ENCODE measurements at regions not wholly inside any gene's neighbourhood (a gene's known extent, or its start where the extent isn't known, plus 50 kb on each side); places are given as distances from the start of the nearest gene placed in this dataset.

- H3K4me2 ChIP-seq (ENCODE audit: insufficient read depth, low read length): no peak overlapping the region
- H3K4me3 ChIP-seq (replicated peaks in 1 of 3; ENCODE audit: insufficient read depth in 1 of 3, low read depth in 1 of 3, low read length in 3 of 3): no peak overlapping the region
- ChIA-PET POLR2A (no interaction called here), CTCF (no interaction called here)
- BruUV-seq (replicated peaks): no TSS peak
- no peaks in the 10 kb centered on the region for H4K20me1 ChIP-seq (replicated peaks; ENCODE audit: control insufficient read depth, extremely low read depth, insufficient read depth, low read length)
- dilution Hi-C loops (cut with MboI; ENCODE audit: extremely low pct_ligation_motif_present, low sequenced_read_pairs): no loop called here
- no peak overlapping the region for H3K9ac ChIP-seq (replicated peaks; ENCODE audit: extremely low read depth, insufficient read depth, low read length)
- H3K27ac ChIP-seq (ENCODE audit: insufficient read depth, low read depth, low read length): no peak overlapping the region
- H3K4me1 ChIP-seq (ENCODE audit: control insufficient read depth, extremely low read depth, insufficient read depth, low read length): no peaks in the 10 kb centered on the region
- no peaks in the 10 kb centered on the region for H3K36me3 ChIP-seq (ENCODE audit: control insufficient read depth in 2 of 2, extremely low read depth in 1 of 2, insufficient read depth in 2 of 2, low read length in 2 of 2)
- TF ChIP-seq MYC (IDR thresholded peaks at IDR 0.05; ENCODE audit: low read depth, low read length): no peak
- no peak for TF ChIP-seq CTCF (IDR thresholded peaks at IDR 0.05; ENCODE audit: extremely low read depth in 1 of 2, insufficient read depth in 1 of 2, low read depth in 1 of 2, low read length in 2 of 2)
- FAIRE-seq: no peak
- no peak for DNase-seq (ENCODE audit: low read depth, low spot score)
- no peaks in the 10 kb centered on the region for H3K9me3 ChIP-seq (replicated peaks; ENCODE audit: control insufficient read depth, insufficient read depth, low read length)
- H2AFZ ChIP-seq (ENCODE audit: low read depth, low read length): no peak overlapping the region
- intact Hi-C loops (cut with micrococcal nuclease): no loop called here
- H3K9me1 ChIP-seq (replicated peaks; ENCODE audit: control insufficient read depth, extremely low read depth, insufficient read depth, low read length): no peaks in the 10 kb centered on the region
- no peaks in the 10 kb centered on the region for H3K79me2 ChIP-seq (ENCODE audit: control insufficient read depth, insufficient read depth, low read length)
- no peaks in the 10 kb centered on the region for H3K27me3 ChIP-seq (ENCODE audit: control insufficient read depth in 2 of 2, insufficient read depth in 2 of 2, low read length in 2 of 2)
These were observed 158.3 kb upstream of the KIT start for GRCh38 chr4:54499308-54500074.

- Histone ChIP-seq H3K9me1 (replicated peaks; ENCODE audit: control insufficient read depth, extremely low read depth, insufficient read depth, low read length) (no peaks in the 10 kb centered on the region), H2AFZ (ENCODE audit: low read depth, low read length) (no peak overlapping the region), H3K27ac (ENCODE audit: insufficient read depth, low read depth, low read length) (no peak overlapping the region), H3K36me3 (ENCODE audit: control insufficient read depth in 2 of 2, extremely low read depth in 1 of 2, insufficient read depth in 2 of 2, low read length in 2 of 2) (no peaks in the 10 kb centered on the region), H3K4me3 (replicated peaks in 1 of 3; ENCODE audit: insufficient read depth in 1 of 3, low read depth in 1 of 3, low read length in 3 of 3) (no peak overlapping the region), H3K4me1 (ENCODE audit: control insufficient read depth, extremely low read depth, insufficient read depth, low read length) (no peaks in the 10 kb centered on the region), H3K79me2 (ENCODE audit: control insufficient read depth, insufficient read depth, low read length) (no peaks in the 10 kb centered on the region), H3K27me3 (ENCODE audit: control insufficient read depth in 2 of 2, insufficient read depth in 2 of 2, low read length in 2 of 2) (no peaks in the 10 kb centered on the region), H3K4me2 (ENCODE audit: insufficient read depth, low read length) (no peak overlapping the region), H3K9ac (replicated peaks; ENCODE audit: extremely low read depth, insufficient read depth, low read length) (no peak overlapping the region), H3K9me3 (replicated peaks; ENCODE audit: control insufficient read depth, insufficient read depth, low read length) (no peaks in the 10 kb centered on the region), H4K20me1 (replicated peaks; ENCODE audit: control insufficient read depth, extremely low read depth, insufficient read depth, low read length) (no peaks in the 10 kb centered on the region)
- POLR2A ChIA-PET: no interaction called here
- TF ChIP-seq POLR2A (IDR thresholded peaks at IDR 0.05; ENCODE audit: low read depth, low read length): no peak
- no peak for TF ChIP-seq POLR2AphosphoS5 (IDR thresholded peaks at IDR 0.05; ENCODE audit: insufficient read depth, low read depth, low read length)
- no peak for TF ChIP-seq MAX (IDR thresholded peaks at IDR 0.05; ENCODE audit: insufficient read depth, insufficient read length)
- TF ChIP-seq CTCF (IDR thresholded peaks at IDR 0.05; ENCODE audit: extremely low read depth in 1 of 2, insufficient read depth in 1 of 2, low read depth in 1 of 2, low read length in 2 of 2): no peak
- no peak for TF ChIP-seq EZH2 (IDR thresholded peaks at IDR 0.05; ENCODE audit: borderline replicate concordance, low read depth, low read length, severe bottlenecking)
- TF ChIP-seq JUN (IDR thresholded peaks at IDR 0.05; ENCODE audit: borderline replicate concordance, insufficient read depth, insufficient read length, low read depth): no peak
- no peak for TF ChIP-seq FOS (IDR thresholded peaks at IDR 0.05; ENCODE audit: borderline replicate concordance, insufficient read depth, low read length)
- TF ChIP-seq GATA2 (IDR thresholded peaks at IDR 0.05; ENCODE audit: insufficient read depth, insufficient read length, low read depth, low read length): no peak
- no peak for TF ChIP-seq MYC (IDR thresholded peaks at IDR 0.05; ENCODE audit: low read depth, low read length)
- no TSS peak for BruUV-seq (replicated peaks)
- intact Hi-C loops (cut with micrococcal nuclease) (no loop called here), dilution Hi-C loops (cut with MboI; ENCODE audit: extremely low pct_ligation_motif_present, low sequenced_read_pairs) (no loop called here)
- CTCF ChIA-PET: no interaction called here
- FAIRE-seq: no peak
- no peak for DNase-seq (ENCODE audit: low read depth, low spot score)
These were observed 152.4 kb upstream of the KIT start for GRCh38 chr4:54505362-54505761.
